ENCODE measurements at regions not wholly inside any gene's neighbourhood (a gene's known extent, or its start where the extent isn't known, plus 50 kb on each side); places are given as distances from the start of the nearest gene placed in this dataset.

- DNase-seq (ENCODE audit: low read depth, low spot score) = no peak
These were observed 179.5 kb upstream of the CITED2 start for GRCh38 chr6:139553916-139554315.

DNA sequence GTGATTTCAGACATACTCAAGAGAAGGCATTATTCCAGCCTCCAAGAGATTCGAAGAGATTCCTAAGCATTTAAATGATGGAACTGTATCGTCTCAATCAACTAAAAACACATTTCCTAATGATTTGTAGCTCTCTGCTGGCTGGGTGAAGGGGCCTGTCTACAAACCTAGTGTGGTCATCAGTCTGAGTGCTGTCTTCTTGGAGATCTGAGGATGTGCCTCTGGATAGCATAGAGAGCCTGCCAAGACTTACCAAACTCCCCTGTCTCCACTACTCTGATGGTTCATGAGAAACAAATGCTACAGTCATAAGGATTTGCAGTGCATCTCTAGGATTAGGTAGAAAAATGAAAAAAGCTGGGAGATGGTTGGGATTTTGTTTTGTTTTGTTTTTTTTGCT, 176.9 kb upstream of the CITED2 start:
- no peak for DNase-seq (ENCODE audit: low read depth, low spot score)

DNA sequence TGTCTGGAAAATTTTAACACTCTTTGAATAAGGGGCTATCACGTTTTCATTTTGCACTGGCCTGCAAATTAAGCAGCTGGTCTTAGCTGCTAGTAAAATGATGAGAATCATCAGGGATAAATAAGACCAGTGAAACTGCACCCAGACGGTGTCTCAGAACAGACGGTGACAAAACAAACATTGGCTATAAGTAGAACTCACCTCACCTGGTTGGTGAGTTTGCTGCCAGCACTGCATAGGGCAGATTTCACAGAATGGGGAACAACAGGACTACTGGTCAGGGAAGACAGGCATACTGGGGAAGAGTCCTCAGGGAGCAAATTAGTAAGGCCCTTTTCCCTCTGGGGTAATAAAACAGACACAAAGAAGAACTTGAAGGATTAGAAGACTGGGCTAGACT, 175.9 kb upstream of the CITED2 start:
- DNase-seq (ENCODE audit: low read depth, low spot score) = no peak

DNA sequence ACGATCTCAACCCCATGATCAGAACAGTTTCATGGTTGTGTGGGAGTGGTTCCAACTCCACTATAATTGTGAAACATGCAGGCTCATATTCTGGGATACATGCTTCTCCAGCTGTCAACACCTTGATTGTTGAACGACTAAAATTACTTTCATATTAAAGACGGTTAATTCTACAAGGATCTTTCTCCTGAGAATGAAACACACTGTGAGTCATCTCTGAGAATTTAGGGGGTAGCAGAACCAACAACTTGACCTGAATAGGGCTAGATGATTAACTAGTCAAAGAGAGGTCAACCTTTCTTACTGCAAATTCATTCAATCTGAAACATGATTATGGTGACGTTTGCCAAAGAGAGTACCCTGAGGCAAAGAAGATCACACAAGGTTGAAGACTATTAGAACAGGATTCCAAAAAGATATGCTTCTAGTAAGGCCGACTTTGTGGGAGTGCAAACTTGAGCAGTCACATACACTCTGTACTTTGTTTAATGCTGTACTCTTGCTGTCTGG, 175.2 kb upstream of the CITED2 start:
- DNase-seq (ENCODE audit: low read depth, low spot score) = no peak

- DNase-seq (ENCODE audit: low read depth, low spot score) = no peak
These were observed 173.4 kb upstream of the CITED2 start for GRCh38 chr6:139547804-139548203.

GRCh38 chr6:139547122-139547776, 172.8 kb upstream of the CITED2 start:
- DNase-seq (ENCODE audit: low read depth, low spot score) = no peak

DNA sequence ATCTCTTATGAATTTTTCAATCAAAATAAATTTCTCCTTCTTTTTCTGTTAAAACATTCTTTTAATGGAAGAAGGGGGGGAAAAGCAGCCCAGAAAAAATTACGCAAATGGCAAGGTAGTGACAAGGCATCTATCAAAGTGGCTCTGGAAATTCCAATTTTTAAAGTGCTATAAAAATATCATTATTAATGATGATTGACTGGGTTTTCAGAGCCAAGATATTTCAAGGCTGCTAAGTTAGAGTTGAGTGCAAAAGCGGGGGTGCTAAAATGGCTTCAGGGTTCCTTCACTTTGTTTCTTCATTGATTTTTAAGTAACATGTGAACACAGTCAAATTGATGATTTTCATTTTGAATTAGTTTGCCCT, 171.6 kb upstream of the CITED2 start:
- no peak for DNase-seq (ENCODE audit: low read depth, low spot score)

DNA sequence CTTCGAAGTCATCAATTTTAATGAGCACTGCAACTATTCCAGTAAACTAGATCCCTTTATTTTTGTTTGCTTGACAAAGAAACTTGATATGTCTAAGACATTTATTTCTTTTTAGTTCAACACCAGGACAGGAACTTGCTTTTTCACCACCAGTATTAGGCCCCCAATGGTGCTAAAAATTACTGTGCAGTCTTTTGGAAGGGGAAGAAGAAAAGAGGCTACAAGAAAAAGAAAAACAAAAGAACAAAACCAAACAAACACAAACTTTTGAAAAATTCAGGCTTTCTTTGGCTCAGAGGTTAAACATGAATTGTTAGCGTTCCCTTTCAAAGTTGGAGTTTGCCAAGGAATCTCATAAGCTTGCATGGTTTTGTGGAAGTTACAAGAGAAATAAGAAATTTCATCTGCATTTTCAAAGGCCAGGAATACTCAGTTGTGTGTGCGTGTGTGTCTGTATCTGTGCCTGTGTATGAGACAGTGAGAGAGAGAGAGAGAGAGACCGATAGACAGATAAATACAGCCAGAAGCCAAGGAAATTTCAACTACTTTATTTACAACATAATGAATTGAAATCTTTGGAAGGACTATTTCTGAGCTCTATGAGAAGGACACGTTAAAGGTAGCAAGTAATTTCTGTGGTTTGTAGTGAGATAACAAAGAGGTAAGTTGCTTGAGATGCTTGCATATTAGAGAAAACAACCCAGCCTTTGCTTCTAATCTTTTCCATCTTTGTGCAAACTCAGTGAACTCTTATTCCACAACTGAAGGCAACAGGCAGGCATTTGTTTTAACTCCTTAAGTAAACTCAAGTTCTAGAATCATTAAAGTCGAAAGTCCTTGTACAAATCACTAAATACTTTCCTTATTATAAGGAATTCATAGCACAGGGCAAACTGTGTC, 171.0 kb upstream of the CITED2 start:
- DNase-seq (ENCODE audit: low read depth, low spot score) = no peak

DNA sequence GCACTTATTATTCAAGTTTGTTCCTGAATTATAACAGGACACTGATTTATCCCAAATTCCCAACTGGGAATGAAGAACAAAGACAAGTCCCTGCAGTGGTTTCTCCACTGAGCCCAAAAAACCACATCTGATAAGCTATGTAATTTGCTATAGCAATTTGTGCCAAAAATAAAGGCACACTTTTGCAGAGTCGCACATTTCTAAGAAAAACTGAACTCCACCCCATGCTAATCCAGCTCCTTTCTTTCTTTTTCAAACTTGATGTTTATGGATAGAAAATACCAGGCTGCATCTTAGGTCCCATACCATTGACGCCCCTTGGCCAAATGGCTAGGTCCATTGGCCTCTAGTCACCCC, 170.2 kb upstream of the CITED2 start:
- no peak for DNase-seq (ENCODE audit: low read depth, low spot score)

GRCh38 chr6:139542351-139542750, 167.9 kb upstream of the CITED2 start:
- DNase-seq (ENCODE audit: low read depth, low spot score) = no peak

- DNase-seq (ENCODE audit: low read depth, low spot score) = no peak
These were observed 166.4 kb upstream of the CITED2 start for GRCh38 chr6:139540894-139541293.

DNA sequence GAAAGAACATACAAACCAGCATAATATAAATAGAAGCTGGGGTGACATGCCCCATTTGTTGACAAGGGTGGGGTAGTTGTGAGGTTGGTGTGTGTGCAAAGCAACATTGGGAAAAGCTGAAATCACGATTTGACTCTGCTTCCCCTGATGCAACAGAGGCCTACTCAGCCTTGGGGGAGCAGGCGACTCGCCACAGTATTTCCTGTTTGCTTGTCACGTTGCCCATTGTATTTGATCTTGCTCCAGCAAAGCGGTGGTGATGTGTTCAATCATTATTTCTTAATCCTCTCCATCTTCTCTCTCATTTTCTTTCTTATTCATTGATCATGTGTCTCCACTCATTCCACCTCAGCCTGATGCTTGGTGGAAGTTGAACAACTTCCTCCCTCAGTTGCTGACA, 165.8 kb upstream of the CITED2 start:
- DNase-seq (ENCODE audit: low read depth, low spot score) = no peak

GRCh38 chr6:139539852-139540251, 165.4 kb upstream of the CITED2 start:
- no peak for DNase-seq (ENCODE audit: low read depth, low spot score)

GRCh38 chr6:139538366-139538765, 163.9 kb upstream of the CITED2 start:
- no peak for DNase-seq (ENCODE audit: low read depth, low spot score)

- DNase-seq (ENCODE audit: low read depth, low spot score) = no peak
These were observed 162.5 kb upstream of the CITED2 start for GRCh38 chr6:139536751-139537617.

GRCh38 chr6:139534472-139535115, 160.1 kb upstream of the CITED2 start:
- no peak for DNase-seq (ENCODE audit: low read depth, low spot score)

DNA sequence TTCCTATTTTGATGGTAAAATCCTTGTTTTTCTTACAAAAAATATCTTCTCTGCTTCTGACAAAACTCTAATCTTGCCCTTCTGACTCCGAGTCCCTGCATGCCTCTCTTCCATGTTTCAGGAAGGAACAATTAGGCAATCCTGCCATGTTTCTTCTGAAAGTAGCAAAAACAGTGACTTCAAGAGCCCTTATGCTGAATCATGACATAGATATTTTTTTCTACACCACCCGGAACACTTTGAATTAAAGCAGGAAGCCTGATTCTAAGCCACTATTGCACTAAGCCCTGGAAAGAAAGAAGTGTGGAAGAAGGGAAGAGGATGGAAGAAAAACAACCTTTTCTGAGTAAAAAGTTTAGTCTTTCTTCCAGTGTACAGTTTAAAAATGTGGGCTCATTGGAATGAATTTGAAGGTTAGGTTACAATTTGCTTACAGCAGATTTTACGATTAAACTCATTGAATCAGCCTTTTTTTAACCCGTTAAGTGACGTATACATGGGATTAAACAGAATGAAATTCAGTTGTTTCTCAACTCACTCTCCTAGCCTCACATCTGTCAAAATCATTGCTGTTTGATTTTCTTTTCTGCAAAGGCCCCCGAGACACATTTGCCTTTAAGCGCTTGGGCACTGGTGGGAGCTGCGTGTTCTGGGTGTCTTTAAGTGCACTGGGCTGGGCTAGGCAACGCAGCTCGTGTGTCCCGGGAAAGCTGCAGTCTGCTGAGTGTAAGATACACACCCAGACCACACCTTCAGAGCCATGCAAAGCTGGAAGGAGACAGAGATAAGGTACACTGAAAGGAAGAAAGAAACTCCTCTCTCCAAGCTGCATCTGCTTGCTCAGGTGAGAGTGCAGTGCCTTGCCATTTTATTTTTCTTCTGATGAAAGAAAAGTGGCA, 159.4 kb upstream of the CITED2 start:
- DNase-seq (ENCODE audit: low read depth, low spot score) = no peak

- no peak for DNase-seq (ENCODE audit: low read depth, low spot score)
These were observed 158.7 kb upstream of the CITED2 start for GRCh38 chr6:139533171-139533570.

DNA sequence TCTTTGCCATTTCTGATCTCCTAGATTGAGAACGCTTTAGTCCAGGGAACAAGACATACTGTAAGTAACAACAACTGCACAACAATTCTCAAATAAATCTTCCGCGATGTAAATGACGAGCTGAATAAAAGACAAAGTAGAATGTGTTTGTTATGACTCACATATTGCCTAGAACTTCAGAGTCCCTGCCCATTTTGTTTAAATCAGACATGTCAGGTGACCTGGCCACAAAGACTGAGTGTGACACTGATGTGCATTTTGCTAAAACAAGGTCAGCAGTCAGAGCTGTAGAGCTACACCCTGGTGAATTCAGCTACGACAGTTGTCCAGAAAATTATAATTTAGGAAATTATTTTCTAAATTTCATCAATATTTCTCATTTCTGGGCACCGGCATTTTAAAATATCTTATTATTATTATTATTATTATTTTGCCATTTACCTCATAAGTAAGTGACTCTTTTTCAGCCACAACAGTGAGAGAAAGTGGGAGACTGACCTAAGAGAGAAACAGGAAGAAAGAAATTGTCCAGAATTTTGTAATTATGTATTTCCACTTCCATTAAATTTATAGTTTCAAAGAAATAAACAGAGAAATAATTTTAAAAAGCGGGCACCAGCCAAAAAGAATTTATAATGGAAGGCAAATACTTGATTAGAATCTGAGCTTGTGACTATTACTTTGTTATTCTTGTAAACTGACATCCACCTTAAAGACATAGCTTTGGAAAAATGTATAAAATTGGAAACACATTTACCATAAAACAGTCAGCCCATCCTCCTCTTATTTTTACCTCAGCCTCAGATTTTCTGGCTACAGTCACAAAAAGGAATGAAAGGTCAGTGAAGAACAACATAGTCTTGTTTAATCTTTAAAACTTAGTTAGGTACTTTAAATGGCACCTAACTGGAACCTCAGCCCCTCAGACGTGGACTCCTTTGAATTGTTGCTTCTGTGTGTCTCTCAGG, 157.0 kb upstream of the CITED2 start:
- no peak for DNase-seq (ENCODE audit: low read depth, low spot score)
